Prostate gland (tissue), 2 donors: ENCODE measurements at regions not wholly inside any gene's neighbourhood (a gene's known extent, or its start where the extent isn't known, plus 50 kb on each side); places are given as distances from the start of the nearest gene placed in this dataset.

ENCODE experiments used
- POLR2AphosphoS5 ChIP-seq: sonication (generic); formaldehyde crosslinking; IDR thresholded peaks from one replicate; pipeline ENCODE4 v1.6.1; 2017; ENCODE audit warnings: antibody characterized with exemption
- TF ChIP-seq, protein P1 (sequence below), 4 experiments: fragments of 200-600 bp in 2 of 4; fragments of 450-650 bp in 2 of 4; sonication (generic) in 2 of 4; IDR thresholded peaks; 1 replicate in 3 of 4; 2 replicates in 1 of 4; pipeline ENCODE4 v1.5.1; 2016 to 2019; ENCODE audit warnings: antibody characterized with exemption in 4 of 4, mild to moderate bottlenecking in 2 of 4, moderate library complexity in 2 of 4

DNA sequence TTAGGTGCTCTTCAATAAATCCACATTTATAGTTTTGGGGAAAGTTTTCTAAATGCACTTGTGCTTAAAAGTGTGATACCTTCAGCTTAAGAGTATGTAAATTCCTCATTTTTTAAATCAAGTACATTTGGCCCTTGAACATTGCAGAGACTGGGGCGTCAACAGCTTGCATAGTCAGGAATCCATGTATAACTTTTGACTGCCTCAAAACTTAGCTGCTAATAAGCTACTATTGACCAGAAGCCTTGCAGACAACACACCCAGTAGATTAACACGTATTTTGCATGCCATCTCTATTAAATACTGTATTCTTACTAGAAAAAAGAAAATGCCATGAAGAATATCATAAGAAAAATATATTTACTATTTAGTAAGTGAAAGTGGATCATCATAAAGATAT is 1211.8 kb upstream of the ALCAM start:
- no peak for TF ChIP-seq POLR2AphosphoS5
- TF ChIP-seq, protein P1, sequence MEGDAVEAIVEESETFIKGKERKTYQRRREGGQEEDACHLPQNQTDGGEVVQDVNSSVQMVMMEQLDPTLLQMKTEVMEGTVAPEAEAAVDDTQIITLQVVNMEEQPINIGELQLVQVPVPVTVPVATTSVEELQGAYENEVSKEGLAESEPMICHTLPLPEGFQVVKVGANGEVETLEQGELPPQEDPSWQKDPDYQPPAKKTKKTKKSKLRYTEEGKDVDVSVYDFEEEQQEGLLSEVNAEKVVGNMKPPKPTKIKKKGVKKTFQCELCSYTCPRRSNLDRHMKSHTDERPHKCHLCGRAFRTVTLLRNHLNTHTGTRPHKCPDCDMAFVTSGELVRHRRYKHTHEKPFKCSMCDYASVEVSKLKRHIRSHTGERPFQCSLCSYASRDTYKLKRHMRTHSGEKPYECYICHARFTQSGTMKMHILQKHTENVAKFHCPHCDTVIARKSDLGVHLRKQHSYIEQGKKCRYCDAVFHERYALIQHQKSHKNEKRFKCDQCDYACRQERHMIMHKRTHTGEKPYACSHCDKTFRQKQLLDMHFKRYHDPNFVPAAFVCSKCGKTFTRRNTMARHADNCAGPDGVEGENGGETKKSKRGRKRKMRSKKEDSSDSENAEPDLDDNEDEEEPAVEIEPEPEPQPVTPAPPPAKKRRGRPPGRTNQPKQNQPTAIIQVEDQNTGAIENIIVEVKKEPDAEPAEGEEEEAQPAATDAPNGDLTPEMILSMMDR (IDR thresholded peaks at IDR 0.05), result no peak
